AG10803 (cell line): ENCODE measurements at regions not wholly inside any gene's neighbourhood (a gene's known extent, or its start where the extent isn't known, plus 50 kb on each side); places are given as distances from the start of the nearest gene placed in this dataset.

Experiments
- DNase-seq: peaks from one replicate; pipeline ENCODE4 v3.0.0; 2010; ENCODE audit warnings: low read depth
- H3K4me3 ChIP-seq: 2 replicates; pipeline ENCODE4 v1.5.1; 2011; ENCODE audit warnings: mild to moderate bottlenecking, low read length, control low read depth
- TF ChIP-seq, protein P1 (sequence below): conservative IDR thresholded peaks from 2 replicates; pipeline ENCODE4 v1.5.1; 2011; ENCODE audit warnings: mild to moderate bottlenecking, low read length, control low read depth, inconsistent platforms

DNA sequence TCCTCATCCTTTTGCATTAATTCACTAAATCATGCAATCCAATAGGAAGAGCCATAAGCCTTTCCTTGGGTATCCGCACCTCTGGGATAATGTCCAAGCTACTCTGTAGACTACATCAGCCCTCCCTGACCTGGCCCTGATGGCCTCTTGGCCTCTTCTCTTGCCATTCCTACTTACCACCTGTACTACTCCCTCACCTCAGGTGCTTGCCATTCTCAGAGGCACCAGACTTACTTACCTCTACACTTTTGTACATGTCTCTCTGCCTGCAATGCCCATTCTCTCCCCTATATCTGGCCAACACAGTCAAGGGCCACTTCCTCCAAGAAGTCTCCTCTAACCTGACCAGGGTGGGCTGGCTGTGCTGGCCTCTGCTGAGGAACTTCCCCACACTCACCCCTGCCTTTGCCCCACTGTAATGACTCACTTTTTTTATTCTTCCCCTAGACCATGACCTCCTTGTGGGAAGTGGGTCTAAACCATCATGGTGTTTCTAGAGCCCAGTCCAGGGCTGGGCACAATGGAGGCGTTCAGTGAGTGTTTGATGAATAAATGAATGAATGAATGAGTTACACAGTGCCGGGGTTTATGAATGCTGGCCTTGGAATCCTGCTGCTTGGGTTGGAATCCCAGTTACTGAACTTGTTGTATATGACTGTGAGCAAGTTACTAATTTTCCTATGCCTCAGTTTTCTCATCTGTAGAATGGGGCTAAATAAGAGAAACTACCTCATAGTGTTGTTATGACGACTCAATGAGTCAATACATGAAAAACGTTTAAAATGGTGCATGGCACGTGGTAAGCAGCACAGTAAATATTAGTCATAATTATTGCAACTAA lies 179.8 kb downstream of the FOXD2 start:
- DNase-seq = no peak
- H3K4me3 ChIP-seq = no peak overlapping the region
- TF ChIP-seq, protein P1, sequence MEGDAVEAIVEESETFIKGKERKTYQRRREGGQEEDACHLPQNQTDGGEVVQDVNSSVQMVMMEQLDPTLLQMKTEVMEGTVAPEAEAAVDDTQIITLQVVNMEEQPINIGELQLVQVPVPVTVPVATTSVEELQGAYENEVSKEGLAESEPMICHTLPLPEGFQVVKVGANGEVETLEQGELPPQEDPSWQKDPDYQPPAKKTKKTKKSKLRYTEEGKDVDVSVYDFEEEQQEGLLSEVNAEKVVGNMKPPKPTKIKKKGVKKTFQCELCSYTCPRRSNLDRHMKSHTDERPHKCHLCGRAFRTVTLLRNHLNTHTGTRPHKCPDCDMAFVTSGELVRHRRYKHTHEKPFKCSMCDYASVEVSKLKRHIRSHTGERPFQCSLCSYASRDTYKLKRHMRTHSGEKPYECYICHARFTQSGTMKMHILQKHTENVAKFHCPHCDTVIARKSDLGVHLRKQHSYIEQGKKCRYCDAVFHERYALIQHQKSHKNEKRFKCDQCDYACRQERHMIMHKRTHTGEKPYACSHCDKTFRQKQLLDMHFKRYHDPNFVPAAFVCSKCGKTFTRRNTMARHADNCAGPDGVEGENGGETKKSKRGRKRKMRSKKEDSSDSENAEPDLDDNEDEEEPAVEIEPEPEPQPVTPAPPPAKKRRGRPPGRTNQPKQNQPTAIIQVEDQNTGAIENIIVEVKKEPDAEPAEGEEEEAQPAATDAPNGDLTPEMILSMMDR = no peak

DNA sequence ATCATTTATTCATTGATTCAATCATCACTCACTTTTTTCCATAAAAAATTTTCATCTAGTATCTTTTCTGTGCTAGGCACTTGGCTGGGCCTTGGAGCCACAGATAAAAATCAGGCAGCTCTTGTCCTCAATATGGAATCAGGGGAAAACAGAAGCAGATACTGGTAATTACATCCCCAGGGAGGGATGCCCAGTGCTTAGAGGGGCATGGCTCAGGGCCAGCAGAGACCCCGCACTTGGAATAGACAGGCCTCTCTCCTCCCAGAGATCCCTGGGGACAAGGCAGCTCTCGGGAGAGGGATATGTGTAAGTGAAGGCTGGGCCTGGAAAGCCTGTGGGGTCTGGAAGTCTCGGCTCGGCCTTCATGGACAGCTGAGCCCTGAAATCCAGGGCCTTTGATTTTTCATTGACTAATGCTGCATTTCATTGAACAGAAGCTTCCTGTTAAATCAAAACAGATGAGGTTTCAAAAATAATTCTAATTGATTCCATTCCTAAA lies 180.4 kb downstream of the FOXD2 start:
- no peak for DNase-seq
- TF ChIP-seq, protein P1 = no peak
- no peak overlapping the region for H3K4me3 ChIP-seq

DNA sequence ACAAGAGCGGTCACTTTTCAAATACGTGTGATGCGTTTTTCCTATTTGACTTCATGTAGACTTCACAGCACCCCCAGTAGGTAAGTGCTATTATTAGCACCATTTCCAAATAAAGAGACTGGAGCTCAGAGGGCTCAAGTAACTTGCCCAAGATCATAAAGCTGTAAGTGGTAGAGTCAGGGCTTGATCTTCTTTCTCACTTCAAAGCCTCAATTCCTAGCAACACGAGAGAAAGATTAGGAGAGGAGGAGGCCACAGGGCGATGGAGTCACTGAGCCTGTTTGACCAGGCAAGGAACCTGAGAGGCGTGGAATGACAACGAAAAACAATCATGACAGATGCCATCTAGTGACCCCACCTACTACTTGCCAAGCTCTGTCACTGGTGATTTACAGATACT lies 181.0 kb downstream of the FOXD2 start:
- TF ChIP-seq, protein P1 = no peak
- H3K4me3 ChIP-seq = no peak overlapping the region
- no peak for DNase-seq

DNA sequence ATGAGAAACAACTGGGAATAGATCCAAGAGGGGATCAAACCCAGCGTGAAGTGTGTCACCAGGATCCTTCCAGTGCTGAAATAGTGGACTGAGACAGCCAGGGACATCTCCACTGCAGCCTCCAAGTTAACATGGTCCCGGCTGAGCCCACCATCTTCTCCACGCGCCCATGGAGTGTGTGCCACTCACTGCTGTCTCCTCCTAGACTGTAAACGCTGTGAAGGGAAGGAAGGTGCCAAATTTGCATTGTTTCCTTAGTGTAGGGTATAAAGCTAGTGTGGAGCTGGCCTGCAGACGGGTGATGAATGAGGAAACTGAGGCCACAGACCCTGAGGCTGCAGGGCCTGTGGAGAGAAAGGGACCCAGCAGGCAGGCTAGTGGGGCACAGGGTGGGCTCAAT lies 183.6 kb downstream of the FOXD2 start:
- DNase-seq = no peak
- H3K4me3 ChIP-seq = no peak overlapping the region
- TF ChIP-seq, protein P1 = no peak

DNA sequence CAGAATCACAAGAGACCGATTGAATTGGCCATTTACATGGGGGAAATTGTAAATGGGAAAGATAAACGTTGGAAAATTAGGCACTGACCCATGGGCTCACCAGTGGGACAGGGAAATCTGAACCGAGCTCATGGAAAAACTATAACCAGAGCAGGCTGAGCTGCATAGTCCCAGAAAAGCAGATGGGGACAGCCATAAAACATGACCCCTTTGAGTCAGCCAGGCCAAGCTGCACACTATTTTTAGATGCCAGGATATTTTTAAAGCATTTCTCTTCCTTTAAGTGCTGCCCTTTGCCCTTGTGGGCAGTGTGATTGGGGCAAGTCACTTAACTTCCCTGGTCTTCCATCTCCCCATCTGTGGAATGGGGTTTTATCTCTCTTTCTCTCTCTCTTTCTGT lies 184.1 kb downstream of the FOXD2 start:
- no peak for DNase-seq
- H3K4me3 ChIP-seq = no peak overlapping the region
- TF ChIP-seq, protein P1 = no peak

DNA sequence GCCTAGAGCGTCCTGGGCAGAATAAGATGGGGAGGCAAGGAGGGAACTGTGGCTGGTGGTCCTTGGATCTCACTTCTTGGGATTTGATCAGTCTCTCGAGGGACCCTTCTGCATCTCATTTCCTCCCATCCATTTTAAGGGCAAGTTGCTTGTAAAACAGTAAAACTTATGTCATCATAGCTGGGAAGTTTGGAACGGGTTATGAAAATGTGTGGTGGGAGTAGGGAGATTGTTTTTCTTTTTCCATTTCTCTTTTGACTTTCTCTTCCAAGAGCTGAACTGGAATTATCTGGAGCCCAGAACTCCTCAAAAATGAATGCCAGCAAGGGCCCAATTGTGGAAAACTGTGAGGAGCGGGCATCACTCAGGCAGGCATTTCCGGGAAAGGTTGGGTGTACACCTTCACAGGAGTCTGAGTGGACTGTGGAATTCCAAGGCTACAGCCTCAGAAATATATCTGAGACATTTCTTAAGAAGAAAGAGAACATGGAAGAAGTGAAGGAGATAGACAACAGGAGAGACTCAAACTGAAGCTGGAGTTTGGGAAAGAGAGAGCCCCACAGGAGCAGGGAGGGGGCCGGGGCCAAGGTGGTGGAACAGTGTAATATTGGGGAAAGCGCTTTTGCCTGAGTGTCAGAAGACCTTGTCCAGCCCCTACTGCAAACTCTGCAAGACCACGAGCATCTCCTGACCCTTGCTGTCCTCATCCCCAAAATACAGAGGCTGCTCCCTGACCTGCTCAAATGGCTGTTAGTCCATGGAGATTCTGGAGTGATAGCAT lies 185.1 kb downstream of the FOXD2 start:
- H3K4me3 ChIP-seq = no peak overlapping the region
- TF ChIP-seq, protein P1 = no peak
- no peak for DNase-seq
